ENCODE measurements at regions not wholly inside any gene's neighbourhood (a gene's known extent, or its start where the extent isn't known, plus 50 kb on each side); places are given as distances from the start of the nearest gene placed in this dataset.

DNA sequence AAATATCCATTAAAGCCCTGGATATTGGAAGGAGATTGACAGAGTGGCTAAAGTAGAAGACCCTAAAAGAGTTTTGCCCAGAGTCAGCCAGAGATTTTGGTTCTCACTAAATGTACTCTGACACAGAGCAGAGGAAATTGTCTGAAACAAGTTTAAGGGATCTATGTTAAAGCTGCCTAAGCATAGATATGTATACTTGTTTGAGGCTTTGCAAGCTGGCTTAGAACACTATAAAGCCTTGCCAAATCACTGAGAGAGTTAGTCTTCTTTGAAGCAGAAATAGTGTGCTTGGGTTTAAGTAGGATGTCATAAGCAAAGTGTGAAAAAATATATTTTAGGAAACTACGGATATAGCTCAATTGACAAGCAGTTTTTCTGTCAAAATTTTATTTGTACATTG lies 653.5 kb downstream of the FSCB start:
- TF ChIP-seq, protein P1, sequence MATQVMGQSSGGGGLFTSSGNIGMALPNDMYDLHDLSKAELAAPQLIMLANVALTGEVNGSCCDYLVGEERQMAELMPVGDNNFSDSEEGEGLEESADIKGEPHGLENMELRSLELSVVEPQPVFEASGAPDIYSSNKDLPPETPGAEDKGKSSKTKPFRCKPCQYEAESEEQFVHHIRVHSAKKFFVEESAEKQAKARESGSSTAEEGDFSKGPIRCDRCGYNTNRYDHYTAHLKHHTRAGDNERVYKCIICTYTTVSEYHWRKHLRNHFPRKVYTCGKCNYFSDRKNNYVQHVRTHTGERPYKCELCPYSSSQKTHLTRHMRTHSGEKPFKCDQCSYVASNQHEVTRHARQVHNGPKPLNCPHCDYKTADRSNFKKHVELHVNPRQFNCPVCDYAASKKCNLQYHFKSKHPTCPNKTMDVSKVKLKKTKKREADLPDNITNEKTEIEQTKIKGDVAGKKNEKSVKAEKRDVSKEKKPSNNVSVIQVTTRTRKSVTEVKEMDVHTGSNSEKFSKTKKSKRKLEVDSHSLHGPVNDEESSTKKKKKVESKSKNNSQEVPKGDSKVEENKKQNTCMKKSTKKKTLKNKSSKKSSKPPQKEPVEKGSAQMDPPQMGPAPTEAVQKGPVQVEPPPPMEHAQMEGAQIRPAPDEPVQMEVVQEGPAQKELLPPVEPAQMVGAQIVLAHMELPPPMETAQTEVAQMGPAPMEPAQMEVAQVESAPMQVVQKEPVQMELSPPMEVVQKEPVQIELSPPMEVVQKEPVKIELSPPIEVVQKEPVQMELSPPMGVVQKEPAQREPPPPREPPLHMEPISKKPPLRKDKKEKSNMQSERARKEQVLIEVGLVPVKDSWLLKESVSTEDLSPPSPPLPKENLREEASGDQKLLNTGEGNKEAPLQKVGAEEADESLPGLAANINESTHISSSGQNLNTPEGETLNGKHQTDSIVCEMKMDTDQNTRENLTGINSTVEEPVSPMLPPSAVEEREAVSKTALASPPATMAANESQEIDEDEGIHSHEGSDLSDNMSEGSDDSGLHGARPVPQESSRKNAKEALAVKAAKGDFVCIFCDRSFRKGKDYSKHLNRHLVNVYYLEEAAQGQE (IDR thresholded peaks at IDR 0.05; ENCODE audit: unreplicated experiment): no peak
- TF ChIP-seq, protein P2, sequence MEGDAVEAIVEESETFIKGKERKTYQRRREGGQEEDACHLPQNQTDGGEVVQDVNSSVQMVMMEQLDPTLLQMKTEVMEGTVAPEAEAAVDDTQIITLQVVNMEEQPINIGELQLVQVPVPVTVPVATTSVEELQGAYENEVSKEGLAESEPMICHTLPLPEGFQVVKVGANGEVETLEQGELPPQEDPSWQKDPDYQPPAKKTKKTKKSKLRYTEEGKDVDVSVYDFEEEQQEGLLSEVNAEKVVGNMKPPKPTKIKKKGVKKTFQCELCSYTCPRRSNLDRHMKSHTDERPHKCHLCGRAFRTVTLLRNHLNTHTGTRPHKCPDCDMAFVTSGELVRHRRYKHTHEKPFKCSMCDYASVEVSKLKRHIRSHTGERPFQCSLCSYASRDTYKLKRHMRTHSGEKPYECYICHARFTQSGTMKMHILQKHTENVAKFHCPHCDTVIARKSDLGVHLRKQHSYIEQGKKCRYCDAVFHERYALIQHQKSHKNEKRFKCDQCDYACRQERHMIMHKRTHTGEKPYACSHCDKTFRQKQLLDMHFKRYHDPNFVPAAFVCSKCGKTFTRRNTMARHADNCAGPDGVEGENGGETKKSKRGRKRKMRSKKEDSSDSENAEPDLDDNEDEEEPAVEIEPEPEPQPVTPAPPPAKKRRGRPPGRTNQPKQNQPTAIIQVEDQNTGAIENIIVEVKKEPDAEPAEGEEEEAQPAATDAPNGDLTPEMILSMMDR (conservative IDR thresholded peaks at IDR 0.05; ENCODE audit: low read depth in 2 of 2): no peak
- TF ChIP-seq POLR2AphosphoS5 (IDR thresholded peaks at IDR 0.05; ENCODE audit: low read depth): no peak
- no peak for TF ChIP-seq CREB1 (CRISPR knock-in tag; IDR thresholded peaks at IDR 0.05; ENCODE audit: low read depth)
- no peak for TF ChIP-seq EZH2 (IDR thresholded peaks at IDR 0.05; ENCODE audit: low read depth, unreplicated experiment)
- no peak for TF ChIP-seq JUNB (IDR thresholded peaks at IDR 0.05; ENCODE audit: unreplicated experiment)
- no peak for TF ChIP-seq EZH2phosphoT487 (IDR thresholded peaks at IDR 0.05; ENCODE audit: unreplicated experiment)
- no peak for TF ChIP-seq ZNF331 (CRISPR knock-in tag; IDR thresholded peaks at IDR 0.05; ENCODE audit: low read depth)
- TF ChIP-seq, protein P3, sequence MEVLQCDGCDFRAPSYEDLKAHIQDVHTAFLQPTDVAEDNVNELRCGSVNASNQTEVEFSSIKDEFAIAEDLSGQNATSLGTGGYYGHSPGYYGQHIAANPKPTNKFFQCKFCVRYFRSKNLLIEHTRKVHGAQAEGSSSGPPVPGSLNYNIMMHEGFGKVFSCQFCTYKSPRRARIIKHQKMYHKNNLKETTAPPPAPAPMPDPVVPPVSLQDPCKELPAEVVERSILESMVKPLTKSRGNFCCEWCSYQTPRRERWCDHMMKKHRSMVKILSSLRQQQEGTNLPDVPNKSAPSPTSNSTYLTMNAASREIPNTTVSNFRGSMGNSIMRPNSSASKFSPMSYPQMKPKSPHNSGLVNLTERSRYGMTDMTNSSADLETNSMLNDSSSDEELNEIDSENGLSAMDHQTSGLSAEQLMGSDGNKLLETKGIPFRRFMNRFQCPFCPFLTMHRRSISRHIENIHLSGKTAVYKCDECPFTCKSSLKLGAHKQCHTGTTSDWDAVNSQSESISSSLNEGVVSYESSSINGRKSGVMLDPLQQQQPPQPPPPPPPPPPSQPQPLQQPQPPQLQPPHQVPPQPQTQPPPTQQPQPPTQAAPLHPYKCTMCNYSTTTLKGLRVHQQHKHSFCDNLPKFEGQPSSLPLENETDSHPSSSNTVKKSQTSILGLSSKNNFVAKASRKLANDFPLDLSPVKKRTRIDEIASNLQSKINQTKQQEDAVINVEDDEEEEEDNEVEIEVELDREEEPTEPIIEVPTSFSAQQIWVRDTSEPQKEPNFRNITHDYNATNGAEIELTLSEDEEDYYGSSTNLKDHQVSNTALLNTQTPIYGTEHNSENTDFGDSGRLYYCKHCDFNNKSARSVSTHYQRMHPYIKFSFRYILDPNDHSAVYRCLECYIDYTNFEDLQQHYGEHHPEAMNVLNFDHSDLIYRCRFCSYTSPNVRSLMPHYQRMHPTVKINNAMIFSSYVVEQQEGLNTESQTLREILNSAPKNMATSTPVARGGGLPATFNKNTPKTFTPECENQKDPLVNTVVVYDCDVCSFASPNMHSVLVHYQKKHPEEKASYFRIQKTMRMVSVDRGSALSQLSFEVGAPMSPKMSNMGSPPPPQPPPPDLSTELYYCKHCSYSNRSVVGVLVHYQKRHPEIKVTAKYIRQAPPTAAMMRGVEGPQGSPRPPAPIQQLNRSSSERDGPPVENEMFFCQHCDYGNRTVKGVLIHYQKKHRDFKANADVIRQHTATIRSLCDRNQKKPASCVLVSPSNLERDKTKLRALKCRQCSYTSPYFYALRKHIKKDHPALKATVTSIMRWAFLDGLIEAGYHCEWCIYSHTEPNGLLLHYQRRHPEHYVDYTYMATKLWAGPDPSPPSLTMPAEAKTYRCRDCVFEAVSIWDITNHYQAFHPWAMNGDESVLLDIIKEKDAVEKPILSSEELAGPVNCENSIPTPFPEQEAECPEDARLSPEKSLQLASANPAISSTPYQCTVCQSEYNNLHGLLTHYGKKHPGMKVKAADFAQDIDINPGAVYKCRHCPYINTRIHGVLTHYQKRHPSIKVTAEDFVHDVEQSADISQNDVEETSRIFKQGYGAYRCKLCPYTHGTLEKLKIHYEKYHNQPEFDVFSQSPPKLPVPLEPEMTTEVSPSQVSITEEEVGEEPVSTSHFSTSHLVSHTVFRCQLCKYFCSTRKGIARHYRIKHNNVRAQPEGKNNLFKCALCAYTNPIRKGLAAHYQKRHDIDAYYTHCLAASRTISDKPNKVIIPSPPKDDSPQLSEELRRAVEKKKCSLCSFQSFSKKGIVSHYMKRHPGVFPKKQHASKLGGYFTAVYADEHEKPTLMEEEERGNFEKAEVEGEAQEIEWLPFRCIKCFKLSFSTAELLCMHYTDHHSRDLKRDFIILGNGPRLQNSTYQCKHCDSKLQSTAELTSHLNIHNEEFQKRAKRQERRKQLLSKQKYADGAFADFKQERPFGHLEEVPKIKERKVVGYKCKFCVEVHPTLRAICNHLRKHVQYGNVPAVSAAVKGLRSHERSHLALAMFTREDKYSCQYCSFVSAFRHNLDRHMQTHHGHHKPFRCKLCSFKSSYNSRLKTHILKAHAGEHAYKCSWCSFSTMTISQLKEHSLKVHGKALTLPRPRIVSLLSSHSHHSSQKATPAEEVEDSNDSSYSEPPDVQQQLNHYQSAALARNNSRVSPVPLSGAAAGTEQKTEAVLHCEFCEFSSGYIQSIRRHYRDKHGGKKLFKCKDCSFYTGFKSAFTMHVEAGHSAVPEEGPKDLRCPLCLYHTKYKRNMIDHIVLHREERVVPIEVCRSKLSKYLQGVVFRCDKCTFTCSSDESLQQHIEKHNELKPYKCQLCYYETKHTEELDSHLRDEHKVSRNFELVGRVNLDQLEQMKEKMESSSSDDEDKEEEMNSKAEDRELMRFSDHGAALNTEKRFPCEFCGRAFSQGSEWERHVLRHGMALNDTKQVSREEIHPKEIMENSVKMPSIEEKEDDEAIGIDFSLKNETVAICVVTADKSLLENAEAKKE (CRISPR knock-in tag; IDR thresholded peaks at IDR 0.05): no peak
- TF ChIP-seq, protein P4, sequence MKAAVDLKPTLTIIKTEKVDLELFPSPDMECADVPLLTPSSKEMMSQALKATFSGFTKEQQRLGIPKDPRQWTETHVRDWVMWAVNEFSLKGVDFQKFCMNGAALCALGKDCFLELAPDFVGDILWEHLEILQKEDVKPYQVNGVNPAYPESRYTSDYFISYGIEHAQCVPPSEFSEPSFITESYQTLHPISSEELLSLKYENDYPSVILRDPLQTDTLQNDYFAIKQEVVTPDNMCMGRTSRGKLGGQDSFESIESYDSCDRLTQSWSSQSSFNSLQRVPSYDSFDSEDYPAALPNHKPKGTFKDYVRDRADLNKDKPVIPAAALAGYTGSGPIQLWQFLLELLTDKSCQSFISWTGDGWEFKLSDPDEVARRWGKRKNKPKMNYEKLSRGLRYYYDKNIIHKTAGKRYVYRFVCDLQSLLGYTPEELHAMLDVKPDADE (IDR thresholded peaks at IDR 0.05): no peak
- no peak for TF ChIP-seq ZNF114 (CRISPR knock-in tag; IDR thresholded peaks at IDR 0.05)

Measured in GM23338 (cell line).